HG03103 (cell line): ENCODE measurements at regions not wholly inside any gene's neighbourhood (a gene's known extent, or its start where the extent isn't known, plus 50 kb on each side); places are given as distances from the start of the nearest gene placed in this dataset.
"Not testable (repeated sequence)": the region's sequence is repeated elsewhere in the genome, so short reads cannot be mapped to it uniquely, and the experiment has no call there.

Experiments
- ATAC-seq: cut with Tn5 transposase; IDR thresholded peaks from one replicate; pipeline ENCODE4 v1.9.1; 2021; ENCODE audit warnings: low read depth; ENCODE audit not compliant: unreplicated experiment

GRCh38 chr1:70553567-70553956 lies 142.5 kb downstream of the CTH start:
- ATAC-seq = no peak

GRCh38 chr1:70554341-70554740 lies 143.3 kb downstream of the CTH start:
- no peak for ATAC-seq

GRCh38 chr1:70556541-70556940 lies 145.5 kb downstream of the CTH start:
- ATAC-seq = no peak

GRCh38 chr1:70567167-70567566 lies 156.1 kb downstream of the CTH start:
- ATAC-seq = no peak

- ATAC-seq = no peak
Measured at GRCh38 chr1:70571191-70571590, 160.1 kb downstream of the CTH start.

GRCh38 chr1:70573317-70573843 lies 162.3 kb downstream of the CTH start:
- ATAC-seq = no peak

- no peak for ATAC-seq
Measured at GRCh38 chr1:70581661-70582060, 170.6 kb downstream of the CTH start.

GRCh38 chr1:70583522-70583921 lies 172.5 kb downstream of the CTH start:
- no peak for ATAC-seq

GRCh38 chr1:70586046-70586445 lies 175.0 kb downstream of the CTH start:
- ATAC-seq = no peak

- ATAC-seq = no peak
Measured at GRCh38 chr1:70587872-70588366, 176.9 kb downstream of the CTH start.

- ATAC-seq = not testable (repeated sequence)
Measured at GRCh38 chr1:70593551-70593950, 182.5 kb downstream of the CTH start.

GRCh38 chr1:70608815-70609214 lies 197.7 kb downstream of the CTH start:
- ATAC-seq = no peak

- not testable (repeated sequence) for ATAC-seq
Measured at GRCh38 chr1:70610164-70610563, 199.1 kb downstream of the CTH start.

GRCh38 chr1:70616946-70617345 lies 205.9 kb downstream of the CTH start:
- no peak for ATAC-seq

- no peak for ATAC-seq
Measured at GRCh38 chr1:70617728-70618127, 206.7 kb downstream of the CTH start.

GRCh38 chr1:70627910-70628309 lies 216.8 kb downstream of the CTH start:
- ATAC-seq = no peak

- no peak for ATAC-seq
Measured at GRCh38 chr1:70628973-70629372, 217.9 kb downstream of the CTH start.

GRCh38 chr1:70633004-70633403 lies 221.9 kb downstream of the CTH start:
- ATAC-seq = no peak

GRCh38 chr1:70635868-70636267 lies 224.8 kb downstream of the CTH start:
- no peak for ATAC-seq

GRCh38 chr1:70641868-70642267 lies 230.8 kb downstream of the CTH start:
- no peak for ATAC-seq

- no peak for ATAC-seq
Measured at GRCh38 chr1:70656361-70656760, 245.3 kb downstream of the CTH start.

GRCh38 chr1:70659891-70660290 lies 248.8 kb downstream of the CTH start:
- no peak for ATAC-seq
